OCI-LY7 (cell line): ENCODE measurements at regions not wholly inside any gene's neighbourhood (a gene's known extent, or its start where the extent isn't known, plus 50 kb on each side); places are given as distances from the start of the nearest gene placed in this dataset.

Source experiments
- BruUV-seq: library from RNA; stranded (reverse); fragments of 400-500 nt; replicated peaks from 2 replicates; lab custom pipeline; 2021; lab: Mats Ljungman, UMichigan
- CTCF ChIA-PET: fragments of 300-600 bp; sonication (Branson Sonifier 250); formaldehyde crosslinking; loops from one replicate; lab custom pipeline; 2022; ENCODE audit warnings: antibody characterized with exemption; ENCODE audit not compliant: unreplicated experiment; lab: Charles Lee
- POLR2A ChIA-PET: fragments of 300-600 bp; sonication (Branson Sonifier 250); formaldehyde crosslinking; loops from one replicate; lab custom pipeline; 2022; ENCODE audit warnings: antibody characterized with exemption; lab: Charles Lee
- DNase-seq: peaks from one replicate; pipeline ENCODE4 v3.0.0-alpha.2; 2015; ENCODE audit warnings: low spot score
- H2AFZ ChIP-seq: fragments of 200-600 bp; sonication (generic), shearing (Covaris generic); 2 replicates; pipeline ENCODE4 v1.6.1; 2014; ENCODE audit warnings: mild to moderate bottlenecking, antibody characterized with exemption, low read length, moderate library complexity
- H3K27ac ChIP-seq: fragments of 200-600 bp; sonication (generic); 2 replicates; pipeline ENCODE4 v1.5.1; 2014; ENCODE audit warnings: mixed run types, low read depth, mild to moderate bottlenecking, moderate library complexity, low read length, inconsistent platforms; ENCODE audit not compliant: poor library complexity, severe bottlenecking
- H3K36me3 ChIP-seq: fragments of 200-600 bp; sonication (generic); 2 replicates; pipeline ENCODE4 v1.6.1; 2014; ENCODE audit warnings: mild to moderate bottlenecking, antibody characterized with exemption, low read length, moderate library complexity, mixed read lengths; ENCODE audit not compliant: insufficient read depth
- H3K4me1 ChIP-seq: fragments of 200-600 bp; sonication (generic); 2 replicates; pipeline ENCODE4 v1.5.1; 2014; ENCODE audit warnings: mild to moderate bottlenecking, low read length; ENCODE audit not compliant: insufficient read depth, poor library complexity, severe bottlenecking
- H3K4me2 ChIP-seq: fragments of 200-600 bp; sonication (generic); 2 replicates; pipeline ENCODE4 v1.6.1; 2014; ENCODE audit warnings: mild to moderate bottlenecking, low read length
- H3K4me3 ChIP-seq: fragments of 200-600 bp; sonication (generic); 2 replicates; pipeline ENCODE4 v1.5.1; 2014; ENCODE audit warnings: mild to moderate bottlenecking, low read depth, low read length; ENCODE audit not compliant: poor library complexity, severe bottlenecking
- H3K79me2 ChIP-seq: fragments of 200-600 bp; sonication (generic); 2 replicates; pipeline ENCODE4 v1.6.1; 2016; ENCODE audit warnings: low read depth, mild to moderate bottlenecking, low read length, moderate library complexity, mixed read lengths; ENCODE audit not compliant: insufficient read depth
- H3K9me2 ChIP-seq: fragments of 200-600 bp; sonication (generic); 2 replicates; pipeline ENCODE4 v1.6.1; 2016; ENCODE audit warnings: mild to moderate bottlenecking, low read length, mixed read lengths; ENCODE audit not compliant: insufficient read depth
- H3K9me3 ChIP-seq: fragments of 200-600 bp; sonication (generic); 2 replicates; pipeline ENCODE4 v1.6.1; 2014; ENCODE audit warnings: mild to moderate bottlenecking, mixed run types, low read length, mixed read lengths
- H4K20me1 ChIP-seq: fragments of 200-600 bp; sonication (generic); 2 replicates; pipeline ENCODE4 v1.6.1; 2014; ENCODE audit warnings: mild to moderate bottlenecking, antibody characterized with exemption, low read length, moderate library complexity, mixed read lengths; ENCODE audit not compliant: insufficient read depth
- CTCF ChIP-seq: fragments of 200-600 bp; sonication (generic); conservative IDR thresholded peaks from 2 replicates; pipeline ENCODE4 v1.5.1; 2014; ENCODE audit warnings: mild to moderate bottlenecking, antibody characterized with exemption, low read length, moderate library complexity, mixed read lengths
- EZH2phosphoT487 ChIP-seq: fragments of 200-600 bp; sonication (generic); IDR thresholded peaks from 2 replicates; pipeline ENCODE4 v1.6.1; 2018; ENCODE audit warnings: low read depth, borderline replicate concordance, mild to moderate bottlenecking, mixed run types, antibody characterized with exemption, low read length, moderate library complexity, mixed read lengths
- intact Hi-C: fragments of 100-400 bp; cut with micrococcal nuclease; formaldehyde crosslinking; loops from one replicate; pipeline ENCODE4 v1.10.0; 2022; ENCODE audit not compliant: unreplicated experiment

- Histone ChIP-seq H3K79me2 (no peaks in the 10 kb centered on the region), H3K9me3 (peaks cover 11% of the 10 kb centered on the region; the same call in 1 of the 2 replicates), H3K9me2 (no peaks in the 10 kb centered on the region), H3K4me2 (no peak overlapping the region), H3K36me3 (no peaks in the 10 kb centered on the region), H3K4me1 (peaks cover 32% of the 10 kb centered on the region), H3K4me3 (no peak overlapping the region), H4K20me1 (no peaks in the 10 kb centered on the region), H2AFZ (no peak overlapping the region), H3K27ac (no peak overlapping the region)
- POLR2A ChIA-PET = no interaction called here
- no TSS peak for BruUV-seq
- CTCF ChIA-PET = no interaction called here
- DNase-seq = no peak
- TF ChIP-seq EZH2phosphoT487 = no peak
- TF ChIP-seq CTCF = no peak
- intact Hi-C loops = no loop called here
These were observed 153.9 kb upstream of the IER5L start for GRCh38 chr9:129331772-129332500.

- Histone ChIP-seq H3K4me2 (no peak overlapping the region), H2AFZ (no peak overlapping the region), H3K4me3 (no peak overlapping the region), H3K36me3 (no peaks in the 10 kb centered on the region), H3K9me3 (peaks cover 11% of the 10 kb centered on the region; the same call in 1 of the 2 replicates), H3K9me2 (no peaks in the 10 kb centered on the region), H4K20me1 (no peaks in the 10 kb centered on the region), H3K27ac (no peak overlapping the region), H3K79me2 (no peaks in the 10 kb centered on the region), H3K4me1 (peaks cover 27% of the 10 kb centered on the region)
- no TSS peak for BruUV-seq
- DNase-seq = no peak
- intact Hi-C loops = no loop called here
- POLR2A ChIA-PET = no interaction called here
- no peak for TF ChIP-seq EZH2phosphoT487
- no peak for TF ChIP-seq CTCF
- CTCF ChIA-PET = no interaction called here
These were observed 153.4 kb upstream of the IER5L start for GRCh38 chr9:129331493-129331765.

- intact Hi-C loops = no loop called here
- no peaks in the 10 kb centered on the region for H3K79me2 ChIP-seq
- ChIA-PET CTCF (no interaction called here), POLR2A (interaction anchor here (0.7 kb wide), 1 partner anchor 1561 kb away, joined by 3 read pairs; no protein-coding TSS in a partner anchor)
- H3K9me2 ChIP-seq = no peaks in the 10 kb centered on the region
- H2AFZ ChIP-seq = no peak overlapping the region
- DNase-seq = no peak
- BruUV-seq = no TSS peak
- no peak overlapping the region for H3K4me2 ChIP-seq
- H3K4me3 ChIP-seq = no peak overlapping the region
- no peaks in the 10 kb centered on the region for H4K20me1 ChIP-seq
- TF ChIP-seq CTCF (no peak), EZH2phosphoT487 (no peak)
- H3K4me1 ChIP-seq = peaks cover 23% of the 10 kb centered on the region
- H3K36me3 ChIP-seq = no peaks in the 10 kb centered on the region
- H3K9me3 ChIP-seq = peaks cover 11% of the 10 kb centered on the region; the same call in 1 of the 2 replicates
- no peak overlapping the region for H3K27ac ChIP-seq
These were observed 152.8 kb upstream of the IER5L start for GRCh38 chr9:129330711-129331492.
